ENCODE measurements at regions not wholly inside any gene's neighbourhood (a gene's known extent, or its start where the extent isn't known, plus 50 kb on each side); places are given as distances from the start of the nearest gene placed in this dataset.

- TF ChIP-seq CTCF (IDR thresholded peaks at IDR 0.05; ENCODE audit: low read depth, low read length) (no peak), EZH2phosphoT487 (IDR thresholded peaks at IDR 0.05; ENCODE audit: low read depth) (no peak)
These were observed 466.9 kb downstream of the FUT8 start for GRCh38 chr14:65879248-65880009.
